GM10248 (cell line): ENCODE measurements at regions not wholly inside any gene's neighbourhood (a gene's known extent, or its start where the extent isn't known, plus 50 kb on each side); places are given as distances from the start of the nearest gene placed in this dataset.

Experiments used
- CTCF ChIA-PET: fragments of 300-600 bp; sonication (Branson Sonifier 250); formaldehyde crosslinking; extraction: SDS; loops from one replicate; lab custom pipeline; 2021; ENCODE audit warnings: antibody characterized with exemption; lab: Yijun Ruan, JAX
- POLR2A ChIA-PET: fragments of 350-650 bp; sonication (Branson Sonifier 250); formaldehyde crosslinking; extraction: SDS; loops from one replicate; lab custom pipeline; 2020; ENCODE audit warnings: antibody characterized with exemption; lab: Yijun Ruan, JAX
- DNase-seq: peaks from one replicate; pipeline ENCODE4 v3.0.0; 2012; ENCODE audit errors: extremely low spot score
- TF ChIP-seq, protein P1 (sequence below): IDR thresholded peaks from 2 replicates; pipeline ENCODE4 v1.5.1; 2012; ENCODE audit warnings: mild to moderate bottlenecking, low read depth; ENCODE audit errors: extremely low read depth, missing control alignments, control extremely low read depth

DNA sequence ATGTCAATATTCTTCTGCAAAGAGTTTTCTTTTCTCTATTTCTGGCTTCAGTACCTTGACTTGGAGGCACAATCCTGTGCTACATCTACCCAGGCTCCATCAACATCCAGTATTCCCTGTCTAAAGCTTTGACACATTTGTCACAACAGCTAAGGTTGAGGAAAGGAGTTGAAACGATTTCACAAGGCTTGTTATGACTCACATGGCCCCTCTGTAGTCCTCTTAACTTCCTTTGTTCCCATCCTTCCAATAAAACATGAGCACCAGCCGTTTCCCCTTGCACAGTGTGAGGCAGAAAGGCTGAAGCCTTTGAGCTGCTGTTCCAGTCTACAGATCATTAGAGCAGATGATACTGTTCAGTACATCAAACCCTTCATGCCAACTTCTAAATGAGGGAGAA, 163.0 kb upstream of the TMCO5A start:
- POLR2A ChIA-PET, result no interaction called here
- TF ChIP-seq, protein P1, sequence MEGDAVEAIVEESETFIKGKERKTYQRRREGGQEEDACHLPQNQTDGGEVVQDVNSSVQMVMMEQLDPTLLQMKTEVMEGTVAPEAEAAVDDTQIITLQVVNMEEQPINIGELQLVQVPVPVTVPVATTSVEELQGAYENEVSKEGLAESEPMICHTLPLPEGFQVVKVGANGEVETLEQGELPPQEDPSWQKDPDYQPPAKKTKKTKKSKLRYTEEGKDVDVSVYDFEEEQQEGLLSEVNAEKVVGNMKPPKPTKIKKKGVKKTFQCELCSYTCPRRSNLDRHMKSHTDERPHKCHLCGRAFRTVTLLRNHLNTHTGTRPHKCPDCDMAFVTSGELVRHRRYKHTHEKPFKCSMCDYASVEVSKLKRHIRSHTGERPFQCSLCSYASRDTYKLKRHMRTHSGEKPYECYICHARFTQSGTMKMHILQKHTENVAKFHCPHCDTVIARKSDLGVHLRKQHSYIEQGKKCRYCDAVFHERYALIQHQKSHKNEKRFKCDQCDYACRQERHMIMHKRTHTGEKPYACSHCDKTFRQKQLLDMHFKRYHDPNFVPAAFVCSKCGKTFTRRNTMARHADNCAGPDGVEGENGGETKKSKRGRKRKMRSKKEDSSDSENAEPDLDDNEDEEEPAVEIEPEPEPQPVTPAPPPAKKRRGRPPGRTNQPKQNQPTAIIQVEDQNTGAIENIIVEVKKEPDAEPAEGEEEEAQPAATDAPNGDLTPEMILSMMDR, result no peak
- no peak for DNase-seq
- CTCF ChIA-PET, result interaction anchor here (1.6 kb wide), 1 partner anchor 13 kb away, joined by 3 read pairs; no protein-coding TSS in a partner anchor

DNA sequence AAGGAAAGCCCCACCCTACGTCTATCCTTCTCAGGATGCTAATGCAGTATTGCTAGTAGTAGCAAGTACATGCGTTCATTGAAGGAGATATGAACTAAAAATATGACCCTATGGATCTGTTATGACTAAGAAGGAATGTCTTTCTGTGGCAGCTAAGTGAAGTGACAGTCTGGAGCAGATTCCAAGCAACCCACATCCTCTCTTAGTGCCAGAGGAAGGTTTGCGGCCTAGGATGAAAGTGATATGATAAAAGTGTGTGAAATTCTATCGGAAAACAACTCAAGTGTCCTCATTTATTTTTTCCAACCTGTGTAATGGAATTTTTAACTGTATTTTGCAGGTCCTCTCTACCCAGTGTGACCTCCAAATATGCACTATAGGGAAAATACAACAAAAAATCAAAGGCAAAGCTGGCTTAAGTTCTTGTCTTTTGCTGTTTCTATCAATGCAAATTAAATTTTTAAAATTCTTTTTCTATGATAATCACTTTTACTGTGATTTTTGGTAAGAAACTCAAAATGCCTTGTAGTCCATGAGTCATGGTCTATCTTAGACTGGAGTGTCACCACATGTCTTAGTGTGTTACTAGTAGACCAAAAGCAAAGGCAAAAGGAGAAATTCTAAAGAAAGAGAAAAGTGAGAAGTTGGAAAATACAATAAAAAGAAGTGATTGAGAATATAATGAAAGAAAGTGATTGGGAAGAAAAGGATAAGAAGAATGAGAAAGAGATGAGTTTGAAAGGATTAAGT, 161.2 kb upstream of the TMCO5A start:
- ChIA-PET CTCF (no interaction called here), POLR2A (no interaction called here)
- TF ChIP-seq, protein P1, result no peak
- DNase-seq, result no peak

DNA sequence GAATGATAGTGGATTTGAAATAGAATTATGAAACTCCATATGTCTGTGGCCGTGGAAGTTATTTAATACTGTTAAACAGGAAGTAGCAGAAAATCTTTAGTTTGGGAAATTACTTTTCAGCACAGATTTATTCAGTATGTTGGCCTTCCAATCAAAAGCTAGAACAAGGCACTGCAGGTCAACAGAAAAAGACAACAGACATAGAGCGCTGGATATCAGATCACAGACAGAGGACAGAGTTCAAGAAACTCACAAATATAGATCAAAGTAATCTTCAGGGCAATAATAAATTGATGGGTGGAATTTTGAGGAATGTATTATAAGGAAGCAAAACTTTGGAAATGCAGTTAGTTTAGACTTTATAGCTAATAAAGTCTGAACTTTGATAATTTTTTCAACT, 159.5 kb upstream of the TMCO5A start:
- DNase-seq, result no peak
- TF ChIP-seq, protein P1, result no peak
- ChIA-PET CTCF (no interaction called here), POLR2A (no interaction called here)

DNA sequence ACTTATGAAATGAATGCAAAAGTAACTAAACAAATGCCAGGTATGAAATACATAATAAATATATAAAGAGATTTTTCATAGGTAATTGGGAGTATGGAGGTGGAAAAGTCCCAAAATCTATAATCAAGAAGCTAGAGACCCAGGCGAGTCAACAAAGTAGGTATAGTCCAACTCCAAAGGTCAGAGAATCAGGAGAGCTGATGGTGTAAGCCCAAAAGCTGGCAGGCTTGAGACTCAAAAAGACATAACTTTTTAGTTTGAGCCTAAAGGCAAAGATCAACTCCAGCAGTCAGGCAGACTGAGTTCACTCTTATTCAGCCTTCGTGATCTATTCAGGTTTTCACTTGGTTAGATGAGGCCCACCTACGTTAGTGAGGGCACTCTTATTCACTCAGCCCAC, 157.4 kb upstream of the TMCO5A start:
- ChIA-PET POLR2A (no interaction called here), CTCF (interaction anchor here (1.1 kb wide), 1 partner anchor 11 kb away, joined by 5 read pairs; no protein-coding TSS in a partner anchor)
- TF ChIP-seq, protein P1, result no peak
- DNase-seq, result no peak

DNA sequence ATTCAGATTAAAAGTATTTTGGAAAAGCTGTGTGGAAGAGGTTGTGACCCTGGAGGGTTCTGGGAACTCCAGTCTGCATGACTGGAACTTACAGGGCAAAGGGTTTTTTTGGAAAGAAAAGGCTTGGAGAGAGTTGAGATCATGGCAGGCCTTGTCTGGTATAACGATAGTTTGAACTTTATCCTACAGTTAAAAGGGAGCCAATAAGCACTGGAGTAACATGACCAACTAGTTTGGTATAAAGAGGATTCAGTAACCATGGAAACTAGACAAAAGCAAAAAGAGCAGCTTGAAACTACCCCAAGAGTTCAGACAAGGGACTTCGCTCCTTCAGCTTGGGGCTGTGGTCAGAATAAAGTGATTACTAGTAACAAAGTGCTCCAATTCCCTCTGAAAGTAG, 151.2 kb upstream of the TMCO5A start:
- ChIA-PET POLR2A (no interaction called here), CTCF (no interaction called here)
- TF ChIP-seq, protein P1, result no peak
- DNase-seq, result no peak

DNA sequence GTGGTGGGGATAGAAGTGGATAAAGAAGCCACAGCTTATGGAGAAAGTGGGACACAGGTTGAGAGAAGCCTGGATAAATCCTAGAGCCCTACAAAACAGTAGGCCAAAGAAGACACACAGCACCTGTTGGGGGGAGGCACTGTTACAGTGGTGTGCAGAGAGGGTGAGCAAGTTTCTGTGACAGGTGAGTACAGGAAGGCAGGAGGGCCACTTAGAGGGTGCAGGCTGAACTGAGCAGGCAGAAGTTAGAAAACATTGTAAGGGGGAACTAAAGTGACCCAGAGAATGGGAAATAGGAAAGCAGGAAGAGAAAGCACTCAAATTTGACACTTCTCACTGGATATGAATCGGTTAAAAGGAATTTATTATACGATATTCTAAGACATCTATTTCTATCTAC, 146.1 kb upstream of the TMCO5A start:
- ChIA-PET CTCF (interaction anchor here (1.2 kb wide), 1 partner anchor 9 kb away, joined by 3 read pairs; no protein-coding TSS in a partner anchor), POLR2A (no interaction called here)
- DNase-seq, result no peak
- TF ChIP-seq, protein P1, result no peak
